IPS DF 6.9 (cell line): ENCODE measurements at regions not wholly inside any gene's neighbourhood (a gene's known extent, or its start where the extent isn't known, plus 50 kb on each side); places are given as distances from the start of the nearest gene placed in this dataset.
"Not testable (repeated sequence)": the region's sequence is repeated elsewhere in the genome, so short reads cannot be mapped to it uniquely, and the experiment has no call there.

Experiments used
- DNase-seq: peaks from one replicate; pipeline ENCODE4 v3.0.0-alpha.2; 2013; ENCODE audit warnings: low read depth, low spot score
- H3K27ac ChIP-seq: one replicate; pipeline ENCODE4 v1.5.1; 2013; ENCODE audit warnings: low read length, control low read depth
- H3K27me3 ChIP-seq: 2 replicates; pipeline ENCODE4 v1.6.1; 2013; ENCODE audit warnings: mild to moderate bottlenecking, low read length; ENCODE audit not compliant: control insufficient read depth, insufficient read depth
- H3K36me3 ChIP-seq: 2 replicates; pipeline ENCODE4 v1.6.1; 2013; ENCODE audit warnings: low read length; ENCODE audit not compliant: control insufficient read depth, insufficient read depth
- H3K4me1 ChIP-seq: 2 replicates; pipeline ENCODE4 v1.6.1; 2013; ENCODE audit warnings: low read length; ENCODE audit not compliant: control insufficient read depth, insufficient read depth
- H3K4me3 ChIP-seq: 2 replicates; pipeline ENCODE4 v1.5.1; 2013; ENCODE audit warnings: mild to moderate bottlenecking, low read length
- H3K9me3 ChIP-seq: 2 replicates; pipeline ENCODE4 v1.6.1; 2013; ENCODE audit warnings: low read length, inconsistent platforms; ENCODE audit not compliant: control insufficient read depth, insufficient read depth
- WGBS: extraction: QIAGEN DNeasy Blood & Tissue Kit; methylation state at CpG from one replicate; pipeline ENCODE4 v1.1.7; 2013; ENCODE audit warnings: mixed read lengths, missing lambda C conversion rate; ENCODE audit not compliant: insufficient read length, insufficient coverage; 5-methylcytosine and 5-hydroxymethylcytosine counted together

DNA sequence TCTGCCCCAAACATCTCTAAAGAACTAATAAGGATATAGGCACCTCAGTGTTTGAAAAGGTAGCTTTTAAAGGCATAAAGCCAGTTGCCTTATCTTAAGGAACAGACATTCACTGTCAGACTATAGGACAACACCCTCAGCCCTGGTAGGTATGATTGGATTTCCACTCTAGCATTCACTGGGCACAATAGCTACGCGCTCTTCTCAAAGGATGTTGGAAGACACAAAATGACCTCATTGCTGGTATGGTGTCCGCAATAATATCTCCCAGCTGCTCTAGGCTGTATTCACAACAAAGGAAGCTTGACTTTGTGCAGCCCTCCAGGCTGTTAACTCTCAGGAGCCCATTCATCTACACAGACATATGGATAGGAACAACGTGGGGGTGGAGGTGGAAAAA is 119.4 kb upstream of the CXADR start:
- Histone ChIP-seq H3K36me3 (no peaks in the 10 kb centered on the region), H3K27ac (no peak overlapping the region), H3K4me1 (no peaks in the 10 kb centered on the region), H3K9me3 (no peaks in the 10 kb centered on the region), H3K27me3 (no peaks in the 10 kb centered on the region), H3K4me3 (no peak overlapping the region)
- no peak for DNase-seq
- WGBS, result no CpG with 5 or more reads among the region's 4 CpGs

- DNase-seq, result no peak
- Histone ChIP-seq H3K36me3 (no peaks in the 10 kb centered on the region), H3K4me1 (no peaks in the 10 kb centered on the region), H3K27me3 (no peaks in the 10 kb centered on the region), H3K4me3 (no peak overlapping the region), H3K9me3 (no peaks in the 10 kb centered on the region), H3K27ac (no peak overlapping the region)
These were observed 115.9 kb upstream of the CXADR start for GRCh38 chr21:17396948-17397347.

DNA sequence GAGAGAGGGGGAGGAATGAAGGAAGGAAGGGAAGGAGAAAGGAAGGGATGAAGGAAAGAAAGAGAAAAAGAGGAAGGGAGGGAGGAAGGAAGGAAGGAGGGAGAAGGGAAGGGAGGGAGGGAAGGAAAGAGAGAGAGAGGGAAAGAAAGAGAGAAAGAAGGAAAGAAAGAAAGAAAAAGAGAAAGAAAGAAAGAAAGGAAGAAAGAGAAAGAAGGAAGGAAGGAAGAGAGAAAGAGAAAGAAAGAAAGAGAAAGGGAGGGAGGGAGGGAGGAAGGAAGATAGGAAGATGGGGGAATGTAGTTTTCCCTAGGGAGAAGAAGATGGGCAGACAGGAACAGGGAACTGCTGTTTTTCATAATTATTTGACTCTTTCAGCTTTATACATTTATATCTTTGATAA is 115.1 kb upstream of the CXADR start:
- H3K9me3 ChIP-seq, result no peaks in the 10 kb centered on the region
- no peak overlapping the region for H3K27ac ChIP-seq
- H3K4me1 ChIP-seq, result no peaks in the 10 kb centered on the region
- H3K4me3 ChIP-seq, result no peak overlapping the region
- H3K27me3 ChIP-seq, result no peaks in the 10 kb centered on the region
- no peaks in the 10 kb centered on the region for H3K36me3 ChIP-seq
- DNase-seq, result no peak

DNA sequence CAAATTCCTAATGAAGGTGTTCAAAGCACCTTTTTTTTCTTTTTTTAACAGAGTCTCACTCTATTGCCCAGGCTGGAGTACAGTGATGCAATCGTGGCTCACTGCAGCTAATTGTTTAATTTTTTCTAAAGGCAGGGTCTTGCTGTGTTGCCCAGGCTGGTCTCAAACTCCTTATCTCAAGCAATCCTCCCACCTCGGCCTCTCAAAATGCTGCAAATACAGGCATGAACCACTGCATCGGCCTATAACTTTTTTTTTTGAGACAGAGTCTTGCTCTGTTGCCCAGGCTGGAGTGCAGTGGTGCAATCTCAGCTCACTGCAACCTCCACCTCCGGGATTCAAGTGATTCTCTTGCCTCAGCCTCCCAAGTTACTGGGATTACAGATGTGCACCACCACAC is 113.9 kb upstream of the CXADR start:
- not testable (repeated sequence) for H3K27ac ChIP-seq, H3K4me3 ChIP-seq, H3K4me1 ChIP-seq, H3K36me3 ChIP-seq, H3K27me3 ChIP-seq, H3K9me3 ChIP-seq, DNase-seq
- WGBS, result no CpG with 5 or more reads among the region's 4 CpGs

DNA sequence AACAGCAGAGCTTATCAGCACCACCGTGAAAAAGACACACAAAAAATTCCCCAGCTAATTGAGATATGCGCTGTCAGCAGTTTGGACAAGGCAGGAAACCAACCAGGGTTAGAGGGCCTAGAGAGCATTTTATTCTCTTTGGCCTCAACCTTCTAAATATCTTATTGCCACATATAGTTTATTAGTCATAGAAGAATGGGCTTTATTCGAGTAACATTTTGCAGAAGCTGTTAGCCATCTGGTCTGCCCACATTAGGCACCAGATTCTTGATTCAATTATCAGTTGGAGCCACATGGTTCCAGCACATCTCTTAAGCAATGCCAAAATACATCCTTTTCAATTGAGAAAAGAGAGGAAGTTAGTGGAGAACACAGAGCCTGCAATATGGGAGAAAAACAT is 109.9 kb upstream of the CXADR start:
- H3K9me3 ChIP-seq, result no peaks in the 10 kb centered on the region
- H3K27me3 ChIP-seq, result no peaks in the 10 kb centered on the region
- no peak for DNase-seq
- WGBS, result no CpG with 5 or more reads among the region's 3 CpGs
- no peak overlapping the region for H3K27ac ChIP-seq
- no peaks in the 10 kb centered on the region for H3K4me1 ChIP-seq
- no peak overlapping the region for H3K4me3 ChIP-seq
- H3K36me3 ChIP-seq, result no peaks in the 10 kb centered on the region

GRCh38 chr21:17406202-17406601 is 106.6 kb upstream of the CXADR start:
- H3K4me1 ChIP-seq, result no peaks in the 10 kb centered on the region
- no peaks in the 10 kb centered on the region for H3K9me3 ChIP-seq
- no peaks in the 10 kb centered on the region for H3K36me3 ChIP-seq
- no peaks in the 10 kb centered on the region for H3K27me3 ChIP-seq
- no peak overlapping the region for H3K4me3 ChIP-seq
- WGBS, result no CpG with 5 or more reads among the region's 4 CpGs
- no peak overlapping the region for H3K27ac ChIP-seq
- DNase-seq, result no peak

GRCh38 chr21:17414766-17415165 is 98.1 kb upstream of the CXADR start:
- no CpG with 5 or more reads among the region's 1 CpG for WGBS
- no peak overlapping the region for H3K4me3 ChIP-seq
- H3K9me3 ChIP-seq, result no peaks in the 10 kb centered on the region
- no peaks in the 10 kb centered on the region for H3K27me3 ChIP-seq
- DNase-seq, result no peak
- H3K36me3 ChIP-seq, result no peaks in the 10 kb centered on the region
- H3K4me1 ChIP-seq, result no peaks in the 10 kb centered on the region
- H3K27ac ChIP-seq, result no peak overlapping the region

GRCh38 chr21:17416139-17416538 is 96.7 kb upstream of the CXADR start:
- no peaks in the 10 kb centered on the region for H3K4me1 ChIP-seq
- no CpG with 5 or more reads among the region's 2 CpGs for WGBS
- no peaks in the 10 kb centered on the region for H3K27me3 ChIP-seq
- no peak overlapping the region for H3K27ac ChIP-seq
- no peaks in the 10 kb centered on the region for H3K36me3 ChIP-seq
- no peaks in the 10 kb centered on the region for H3K9me3 ChIP-seq
- no peak for DNase-seq
- H3K4me3 ChIP-seq, result no peak overlapping the region

GRCh38 chr21:17422931-17423330 is 89.9 kb upstream of the CXADR start:
- Histone ChIP-seq H3K4me1 (no peaks in the 10 kb centered on the region), H3K27ac (no peak overlapping the region), H3K27me3 (no peaks in the 10 kb centered on the region), H3K9me3 (no peaks in the 10 kb centered on the region), H3K36me3 (no peaks in the 10 kb centered on the region), H3K4me3 (no peak overlapping the region)
- no CpG with 5 or more reads among the region's 2 CpGs for WGBS
- no peak for DNase-seq

GRCh38 chr21:17427157-17427556 is 85.7 kb upstream of the CXADR start:
- no peak for DNase-seq
- H3K9me3 ChIP-seq, result no peaks in the 10 kb centered on the region
- H3K27me3 ChIP-seq, result no peaks in the 10 kb centered on the region
- no peak overlapping the region for H3K27ac ChIP-seq
- no peaks in the 10 kb centered on the region for H3K4me1 ChIP-seq
- no CpG with 5 or more reads among the region's 7 CpGs for WGBS
- no peak overlapping the region for H3K4me3 ChIP-seq
- H3K36me3 ChIP-seq, result no peaks in the 10 kb centered on the region

- no peak for DNase-seq
- H3K36me3 ChIP-seq, result no peaks in the 10 kb centered on the region
- no peaks in the 10 kb centered on the region for H3K9me3 ChIP-seq
- no peak overlapping the region for H3K4me3 ChIP-seq
- H3K4me1 ChIP-seq, result no peaks in the 10 kb centered on the region
- H3K27ac ChIP-seq, result no peak overlapping the region
- H3K27me3 ChIP-seq, result no peaks in the 10 kb centered on the region
- WGBS, result no CpG with 5 or more reads among the region's 10 CpGs
These were observed 84.9 kb upstream of the CXADR start for GRCh38 chr21:17427831-17428483.
